ENCODE measurements at regions not wholly inside any gene's neighbourhood (a gene's known extent, or its start where the extent isn't known, plus 50 kb on each side); places are given as distances from the start of the nearest gene placed in this dataset.
"Not testable (repeated sequence)": the region's sequence is repeated elsewhere in the genome, so short reads cannot be mapped to it uniquely, and the experiment has no call there.

DNA sequence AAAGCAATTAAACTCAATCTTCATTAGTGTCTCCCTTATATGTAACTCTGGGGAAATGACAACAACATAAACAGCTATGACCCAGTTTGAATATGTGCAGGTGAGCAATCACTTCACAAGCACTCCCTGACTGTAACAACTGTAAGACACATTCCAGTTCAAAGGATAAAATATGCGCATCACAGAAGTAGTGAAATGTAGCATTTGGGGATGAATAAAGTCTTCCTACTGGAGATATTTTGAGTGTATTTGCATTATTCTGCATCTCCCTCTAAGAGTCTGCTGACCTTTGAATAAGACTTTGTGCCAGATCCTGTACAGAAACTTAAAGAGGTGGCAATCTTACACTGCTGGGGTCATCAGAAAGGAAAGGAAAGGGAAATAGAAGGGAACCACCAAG lies 179.5 kb upstream of the TBX18 start:
- no peak overlapping the region for H3K4me3 ChIP-seq (replicated peaks; ENCODE audit: low read depth, low read length)
- no peak for DNase-seq (ENCODE audit: extremely low read depth, low read depth)

GRCh38 chr6:84941609-84942008 lies 177.2 kb upstream of the TBX18 start:
- DNase-seq (ENCODE audit: extremely low read depth, low read depth) = not testable (repeated sequence)

More for the DNA sequence above, 179.5 kb upstream of the TBX18 start:
- TF ChIP-seq, protein P1, sequence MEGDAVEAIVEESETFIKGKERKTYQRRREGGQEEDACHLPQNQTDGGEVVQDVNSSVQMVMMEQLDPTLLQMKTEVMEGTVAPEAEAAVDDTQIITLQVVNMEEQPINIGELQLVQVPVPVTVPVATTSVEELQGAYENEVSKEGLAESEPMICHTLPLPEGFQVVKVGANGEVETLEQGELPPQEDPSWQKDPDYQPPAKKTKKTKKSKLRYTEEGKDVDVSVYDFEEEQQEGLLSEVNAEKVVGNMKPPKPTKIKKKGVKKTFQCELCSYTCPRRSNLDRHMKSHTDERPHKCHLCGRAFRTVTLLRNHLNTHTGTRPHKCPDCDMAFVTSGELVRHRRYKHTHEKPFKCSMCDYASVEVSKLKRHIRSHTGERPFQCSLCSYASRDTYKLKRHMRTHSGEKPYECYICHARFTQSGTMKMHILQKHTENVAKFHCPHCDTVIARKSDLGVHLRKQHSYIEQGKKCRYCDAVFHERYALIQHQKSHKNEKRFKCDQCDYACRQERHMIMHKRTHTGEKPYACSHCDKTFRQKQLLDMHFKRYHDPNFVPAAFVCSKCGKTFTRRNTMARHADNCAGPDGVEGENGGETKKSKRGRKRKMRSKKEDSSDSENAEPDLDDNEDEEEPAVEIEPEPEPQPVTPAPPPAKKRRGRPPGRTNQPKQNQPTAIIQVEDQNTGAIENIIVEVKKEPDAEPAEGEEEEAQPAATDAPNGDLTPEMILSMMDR (IDR thresholded peaks at IDR 0.05; ENCODE audit: low read depth, low read length, missing control alignments) = no peak

GRCh38 chr6:84929212-84929611 lies 164.8 kb upstream of the TBX18 start:
- no peak overlapping the region for H3K4me3 ChIP-seq (replicated peaks; ENCODE audit: low read depth, low read length)
- no peak for DNase-seq (ENCODE audit: extremely low read depth, low read depth)
- TF ChIP-seq, protein P1 (IDR thresholded peaks at IDR 0.05; ENCODE audit: low read depth, low read length, missing control alignments) = no peak

More at GRCh38 chr6:84941609-84942008, 177.2 kb upstream of the TBX18 start:
- H3K4me3 ChIP-seq (replicated peaks; ENCODE audit: low read depth, low read length) = not testable (repeated sequence)

DNA sequence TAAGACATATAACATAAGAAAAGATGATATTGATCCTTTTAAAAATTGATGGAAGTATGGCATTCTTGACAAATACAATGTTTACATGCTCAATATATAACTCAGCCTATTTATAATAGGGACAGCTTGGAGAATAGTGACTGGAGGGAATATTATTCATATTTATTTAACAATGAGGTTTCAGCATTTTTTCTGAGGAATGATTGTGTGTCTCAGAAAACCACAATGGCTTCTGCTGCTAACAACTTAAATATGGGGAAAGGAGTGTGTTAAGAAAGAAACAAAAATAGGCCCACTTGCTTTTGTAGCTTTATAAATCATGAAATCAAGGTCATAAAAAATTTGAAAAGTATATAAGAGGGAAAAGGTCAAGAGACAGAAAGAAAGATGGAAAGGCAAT lies 163.2 kb upstream of the TBX18 start:
- DNase-seq (ENCODE audit: extremely low read depth, low read depth) = no peak
- no peak overlapping the region for H3K4me3 ChIP-seq (replicated peaks; ENCODE audit: low read depth, low read length)
- TF ChIP-seq, protein P1 (IDR thresholded peaks at IDR 0.05; ENCODE audit: low read depth, low read length, missing control alignments) = no peak

DNA sequence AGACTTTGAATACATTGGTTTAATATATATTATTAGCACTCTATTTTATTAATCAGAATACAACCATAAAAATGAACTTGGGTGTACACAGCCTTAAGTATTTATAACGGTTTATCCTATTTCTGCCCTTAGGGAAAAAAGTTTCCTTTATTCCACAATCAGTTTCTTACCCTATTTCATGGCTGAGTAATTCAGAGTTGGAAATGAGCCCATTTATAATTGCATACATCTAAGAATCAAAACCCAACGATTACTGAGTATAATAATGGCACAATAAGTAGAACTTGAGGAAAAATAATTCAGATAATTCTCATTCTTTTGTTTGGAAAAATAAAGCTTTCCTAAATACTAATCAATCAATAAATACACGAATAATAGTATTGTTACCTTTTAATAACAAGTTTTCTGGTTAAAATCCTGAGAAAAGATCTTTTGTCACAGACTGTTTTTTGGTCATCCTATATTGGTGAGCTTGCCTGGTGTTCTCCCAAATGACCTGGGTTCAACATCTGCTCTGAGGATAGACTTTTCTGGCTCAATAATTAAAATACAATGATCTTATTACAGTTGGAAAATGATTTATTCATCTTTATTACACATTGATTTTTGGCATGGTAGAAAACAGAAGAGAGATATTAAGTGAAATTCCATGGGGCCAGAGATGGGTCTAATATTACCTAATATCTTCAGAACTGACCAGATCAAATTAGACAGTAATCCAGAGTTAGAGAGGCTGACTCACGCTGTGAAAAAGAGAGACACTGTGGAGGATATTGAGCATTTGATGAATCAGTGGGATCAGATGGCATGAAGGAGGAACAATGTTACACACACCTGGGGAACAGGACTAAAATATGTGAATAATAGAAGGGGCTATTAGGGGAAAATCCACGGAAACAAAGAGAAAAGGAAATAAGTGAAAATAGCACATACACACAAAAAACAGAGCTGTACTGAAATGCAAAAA lies 162.1 kb upstream of the TBX18 start:
- H3K4me3 ChIP-seq (replicated peaks; ENCODE audit: low read depth, low read length) = no peak overlapping the region
- no peak for DNase-seq (ENCODE audit: extremely low read depth, low read depth)
- TF ChIP-seq, protein P1 (IDR thresholded peaks at IDR 0.05; ENCODE audit: low read depth, low read length, missing control alignments) = no peak

DNA sequence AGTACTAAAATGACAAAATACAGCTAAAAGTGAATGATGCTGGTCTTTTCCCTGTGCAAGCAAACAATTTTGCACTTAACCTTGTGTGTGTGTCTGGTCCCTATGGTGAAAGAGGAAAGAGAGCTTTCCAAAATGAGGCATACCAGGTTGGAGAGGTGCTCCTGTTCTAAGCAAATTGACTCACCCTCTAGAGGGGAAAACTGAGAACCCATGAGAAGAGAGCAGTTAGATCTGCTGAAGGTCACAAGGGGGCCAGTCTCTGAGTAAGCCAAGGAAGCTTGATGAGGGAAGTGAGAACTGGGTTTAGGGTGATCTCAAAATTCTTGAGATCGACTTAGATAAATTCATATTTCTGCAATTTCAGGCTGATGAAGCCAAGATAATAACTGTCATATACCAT lies 157.5 kb upstream of the TBX18 start:
- DNase-seq (ENCODE audit: extremely low read depth, low read depth) = no peak
- TF ChIP-seq, protein P1 (IDR thresholded peaks at IDR 0.05; ENCODE audit: low read depth, low read length, missing control alignments) = no peak
- H3K4me3 ChIP-seq (replicated peaks; ENCODE audit: low read depth, low read length) = no peak overlapping the region

DNA sequence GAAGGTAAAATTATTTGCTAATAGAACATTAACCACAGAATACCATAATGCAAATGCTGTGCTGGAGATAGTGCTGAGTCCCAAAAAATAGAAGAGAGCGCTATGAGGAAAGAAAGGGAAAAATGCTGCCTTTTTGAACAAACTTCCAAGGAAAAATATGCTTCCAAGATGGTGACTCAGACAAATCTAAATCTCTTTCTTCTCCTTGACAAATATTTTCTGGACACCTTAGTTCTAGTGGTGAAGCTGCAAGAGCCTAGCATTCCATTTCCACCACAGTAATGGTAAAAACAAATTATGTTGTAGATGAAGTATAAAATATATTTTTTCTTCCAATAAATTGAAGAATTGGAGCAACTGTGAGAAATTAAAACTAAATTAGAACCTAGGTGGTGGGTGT lies 155.6 kb upstream of the TBX18 start:
- H3K4me3 ChIP-seq (replicated peaks; ENCODE audit: low read depth, low read length) = no peak overlapping the region
- DNase-seq (ENCODE audit: extremely low read depth, low read depth) = no peak
- TF ChIP-seq, protein P1 (IDR thresholded peaks at IDR 0.05; ENCODE audit: low read depth, low read length, missing control alignments) = no peak
